H9 (cell line): ENCODE measurements at regions not wholly inside any gene's neighbourhood (a gene's known extent, or its start where the extent isn't known, plus 50 kb on each side); places are given as distances from the start of the nearest gene placed in this dataset.

Experiments used
- DNase-seq: peaks from one replicate; pipeline ENCODE4 v3.0.0-alpha.2; 2017
- H2AFZ ChIP-seq: one replicate; pipeline ENCODE4 v1.6.1; 2013; ENCODE audit warnings: mild to moderate bottlenecking, low read length, control low read depth, moderate library complexity
- H2AK5ac ChIP-seq: 2 replicates; pipeline ENCODE4 v1.6.1; 2013; ENCODE audit warnings: low read length, control low read depth, mixed read lengths; ENCODE audit not compliant: insufficient read length
- H2BK120ac ChIP-seq: one replicate; pipeline ENCODE4 v1.6.1; 2013; ENCODE audit warnings: low read depth, mild to moderate bottlenecking, low read length, control low read depth, inconsistent platforms; ENCODE audit not compliant: poor library complexity, severe bottlenecking
- H2BK12ac ChIP-seq: 2 replicates; pipeline ENCODE4 v1.6.1; 2013; ENCODE audit warnings: low read length, control low read depth, mixed read lengths, low read depth; ENCODE audit not compliant: insufficient read length
- H2BK15ac ChIP-seq: 2 replicates; pipeline ENCODE4 v1.6.1; 2013; ENCODE audit warnings: low read depth, low read length, control low read depth
- H2BK20ac ChIP-seq: one replicate; pipeline ENCODE4 v1.6.1; 2013; ENCODE audit warnings: low read depth, mild to moderate bottlenecking, low read length, control low read depth, inconsistent platforms; ENCODE audit not compliant: poor library complexity, severe bottlenecking
- H2BK5ac ChIP-seq: 2 replicates; pipeline ENCODE4 v1.6.1; 2013; ENCODE audit warnings: low read length, control low read depth, mixed read lengths; ENCODE audit not compliant: insufficient read length
- H3K14ac ChIP-seq: 2 replicates; pipeline ENCODE4 v1.6.1; 2013; ENCODE audit warnings: low read length, control low read depth; ENCODE audit not compliant: insufficient read depth
- H3K18ac ChIP-seq: 2 replicates; pipeline ENCODE4 v1.6.1; 2013; ENCODE audit warnings: low read depth, mild to moderate bottlenecking, mixed read lengths, low read length, control low read depth; ENCODE audit not compliant: insufficient read length
- H3K23ac ChIP-seq: 2 replicates; pipeline ENCODE4 v1.6.1; 2013; ENCODE audit warnings: low read length, control low read depth, mixed read lengths, low read depth; ENCODE audit not compliant: insufficient read length
- H3K23me2 ChIP-seq: 2 replicates; pipeline ENCODE4 v1.6.1; 2013; ENCODE audit warnings: low read depth, mild to moderate bottlenecking, mixed read lengths, low read length, control low read depth; ENCODE audit not compliant: insufficient read length, poor library complexity, severe bottlenecking
- H3K27ac ChIP-seq: 2 replicates; pipeline ENCODE4 v1.5.1; 2013; ENCODE audit warnings: low read length, control low read depth, mixed read lengths, low read depth; ENCODE audit not compliant: insufficient read length
- H3K27me3 ChIP-seq: 2 replicates; pipeline ENCODE4 v1.6.1; 2013; ENCODE audit warnings: low read length, control low read depth, inconsistent platforms; ENCODE audit not compliant: insufficient read depth
- H3K4ac ChIP-seq: 2 replicates; pipeline ENCODE4 v1.6.1; 2013; ENCODE audit warnings: low read depth, mild to moderate bottlenecking, control low read depth, inconsistent platforms, low read length, moderate library complexity
- H3K4me1 ChIP-seq: 2 replicates; pipeline ENCODE4 v1.6.1; 2013; ENCODE audit warnings: low read length, control low read depth, inconsistent platforms; ENCODE audit not compliant: insufficient read depth
- H3K4me2 ChIP-seq: 2 replicates; pipeline ENCODE4 v1.6.1; 2013; ENCODE audit warnings: low read length, control low read depth, mixed read lengths; ENCODE audit not compliant: insufficient read length, insufficient read depth
- H3K56ac ChIP-seq: 2 replicates; pipeline ENCODE4 v1.6.1; 2013; ENCODE audit warnings: low read depth, mild to moderate bottlenecking, mixed read lengths, low read length, control low read depth; ENCODE audit not compliant: insufficient read length
- H3K79me1 ChIP-seq: 2 replicates; pipeline ENCODE4 v1.6.1; 2013; ENCODE audit warnings: low read depth, mild to moderate bottlenecking, moderate library complexity, low read length, control low read depth, inconsistent platforms; ENCODE audit not compliant: insufficient read depth, poor library complexity, severe bottlenecking
- H3K79me2 ChIP-seq: 2 replicates; pipeline ENCODE4 v1.6.1; 2013; ENCODE audit warnings: low read length, control low read depth, inconsistent platforms; ENCODE audit not compliant: insufficient read depth
- H3K9ac ChIP-seq: 2 replicates; pipeline ENCODE4 v1.6.1; 2013; ENCODE audit warnings: low read length, control low read depth, mixed read lengths; ENCODE audit not compliant: insufficient read length; ENCODE audit errors: extremely low read depth
- H3K9me3 ChIP-seq: one replicate; pipeline ENCODE4 v1.6.1; 2013; ENCODE audit warnings: low read depth, low read length, inconsistent platforms; ENCODE audit not compliant: control insufficient read depth
- H3T11ph ChIP-seq: one replicate; pipeline ENCODE4 v1.6.1; 2013; ENCODE audit warnings: mild to moderate bottlenecking, low read length, control low read depth, inconsistent platforms
- H4K20me1 ChIP-seq: one replicate; pipeline ENCODE4 v1.6.1; 2013; ENCODE audit not compliant: control insufficient read depth, insufficient read length, insufficient read depth
- H4K5ac ChIP-seq: 2 replicates; pipeline ENCODE4 v1.6.1; 2013; ENCODE audit warnings: low read depth, mild to moderate bottlenecking, mixed read lengths, low read length, control low read depth; ENCODE audit not compliant: insufficient read length
- H4K8ac ChIP-seq: replicated peaks from 2 replicates; pipeline ENCODE4 v1.6.1; 2013; ENCODE audit warnings: low read length, control low read depth, mixed read lengths, low read depth; ENCODE audit not compliant: insufficient read length
- H4K91ac ChIP-seq: 2 replicates; pipeline ENCODE4 v1.6.1; 2013; ENCODE audit warnings: low read depth, mild to moderate bottlenecking, moderate library complexity, mixed read lengths, low read length, control low read depth; ENCODE audit not compliant: insufficient read length
- H3K27ac Mint-ChIP-seq, 3 experiments: 2 replicates in 2 of 3; 3 replicates in 1 of 3; pipeline ENCODE4 v1.8.0; 2020 to 2021; ENCODE audit warnings: mixed read lengths in 3 of 3, mild to moderate bottlenecking in 1 of 3, moderate library complexity in 1 of 3
- H3K27me3 Mint-ChIP-seq: 2 replicates; pipeline ENCODE4 v1.8.0; 2021; ENCODE audit warnings: low read depth, mild to moderate bottlenecking, moderate library complexity, mixed read lengths
- H3K36me3 Mint-ChIP-seq, 3 experiments: 2 replicates in 2 of 3; 3 replicates in 1 of 3; pipeline ENCODE4 v1.8.0; 2020 to 2021; ENCODE audit warnings: low read depth in 3 of 3, mixed read lengths in 3 of 3; ENCODE audit not compliant: insufficient read depth in 1 of 3
- H3K4me1 Mint-ChIP-seq, 2 experiments: 2 replicates each; pipeline ENCODE4 v1.8.0; 2020; ENCODE audit warnings: mixed read lengths in 2 of 2
- H3K4me3 Mint-ChIP-seq, 2 experiments: 2 replicates in 1 of 2; 3 replicates in 1 of 2; pipeline ENCODE4 v1.8.0; 2020 to 2021; ENCODE audit warnings: mild to moderate bottlenecking in 2 of 2, mixed read lengths in 2 of 2, moderate library complexity in 1 of 2
- H3K9me3 Mint-ChIP-seq, 2 experiments: 2 replicates in 1 of 2; 3 replicates in 1 of 2; pipeline ENCODE4 v1.8.0; 2020; ENCODE audit warnings: mild to moderate bottlenecking in 2 of 2, mixed read lengths in 2 of 2, moderate library complexity in 1 of 2
- CTCF ChIP-seq: fragments of 200-600 bp; sonication (generic); conservative IDR thresholded peaks from 3 replicates; pipeline ENCODE4 v1.8.0; 2021; ENCODE audit warnings: antibody characterized with exemption, mild to moderate bottlenecking
- WGBS: extraction: QIAGEN DNeasy Blood & Tissue Kit; methylation state at CpG from one replicate; pipeline ENCODE4 v1.1.7; 2013; ENCODE audit warnings: missing lambda C conversion rate, low lambda C conversion rate, mixed read lengths; ENCODE audit not compliant: insufficient read length; ENCODE audit errors: extremely low coverage; 5-methylcytosine and 5-hydroxymethylcytosine counted together

GRCh38 chr16:48999044-48999443, 282.6 kb downstream of the CBLN1 start:
- H4K8ac ChIP-seq: no peak overlapping the region
- H2BK5ac ChIP-seq: no peak overlapping the region
- H3K9ac ChIP-seq: no peak overlapping the region
- no peak overlapping the region for H3K14ac ChIP-seq
- H3K4me1 Mint-ChIP-seq: peaks cover 16 to 27% of the 10 kb centered on the region in 2 experiments
- H3K27me3 Mint-ChIP-seq: peaks cover 2% of the 10 kb centered on the region
- H3K23me2 ChIP-seq: no peaks in the 10 kb centered on the region
- H2AFZ ChIP-seq: no peak overlapping the region
- H2BK15ac ChIP-seq: no peak overlapping the region
- no peak overlapping the region for H3K4ac ChIP-seq
- no peak overlapping the region for H2AK5ac ChIP-seq
- H3K9me3 ChIP-seq: no peaks in the 10 kb centered on the region
- H3K27ac Mint-ChIP-seq: no peak overlapping the region
- no peak overlapping the region for H2BK12ac ChIP-seq
- no peaks in the 10 kb centered on the region for H3K79me2 ChIP-seq
- no peaks in the 10 kb centered on the region for H3K27me3 ChIP-seq
- H3K4me3 Mint-ChIP-seq: no peak overlapping the region
- no peak overlapping the region for H3K4me2 ChIP-seq
- H3K56ac ChIP-seq: no peak overlapping the region
- no peak overlapping the region for H3T11ph ChIP-seq
- no peak overlapping the region for H3K27ac ChIP-seq
- H3K36me3 Mint-ChIP-seq: no peaks in the 10 kb centered on the region
- no peaks in the 10 kb centered on the region for H4K20me1 ChIP-seq
- no peak overlapping the region for H3K18ac ChIP-seq
- H3K23ac ChIP-seq: no peak overlapping the region
- no peak for TF ChIP-seq CTCF
- no peak overlapping the region for H2BK20ac ChIP-seq
- DNase-seq: no peak
- H3K9me3 Mint-ChIP-seq: no peaks in the 10 kb centered on the region
- H4K5ac ChIP-seq: no peak overlapping the region
- WGBS: no CpG with 5 or more reads among the region's 6 CpGs
- H3K79me1 ChIP-seq: no peaks in the 10 kb centered on the region
- peaks cover 6% of the 10 kb centered on the region; the same call in 1 of the 2 replicates for H3K4me1 ChIP-seq
- H2BK120ac ChIP-seq: no peak overlapping the region
- no peak overlapping the region for H4K91ac ChIP-seq
